ENCODE measurements at regions not wholly inside any gene's neighbourhood (a gene's known extent, or its start where the extent isn't known, plus 50 kb on each side); places are given as distances from the start of the nearest gene placed in this dataset.

DNA sequence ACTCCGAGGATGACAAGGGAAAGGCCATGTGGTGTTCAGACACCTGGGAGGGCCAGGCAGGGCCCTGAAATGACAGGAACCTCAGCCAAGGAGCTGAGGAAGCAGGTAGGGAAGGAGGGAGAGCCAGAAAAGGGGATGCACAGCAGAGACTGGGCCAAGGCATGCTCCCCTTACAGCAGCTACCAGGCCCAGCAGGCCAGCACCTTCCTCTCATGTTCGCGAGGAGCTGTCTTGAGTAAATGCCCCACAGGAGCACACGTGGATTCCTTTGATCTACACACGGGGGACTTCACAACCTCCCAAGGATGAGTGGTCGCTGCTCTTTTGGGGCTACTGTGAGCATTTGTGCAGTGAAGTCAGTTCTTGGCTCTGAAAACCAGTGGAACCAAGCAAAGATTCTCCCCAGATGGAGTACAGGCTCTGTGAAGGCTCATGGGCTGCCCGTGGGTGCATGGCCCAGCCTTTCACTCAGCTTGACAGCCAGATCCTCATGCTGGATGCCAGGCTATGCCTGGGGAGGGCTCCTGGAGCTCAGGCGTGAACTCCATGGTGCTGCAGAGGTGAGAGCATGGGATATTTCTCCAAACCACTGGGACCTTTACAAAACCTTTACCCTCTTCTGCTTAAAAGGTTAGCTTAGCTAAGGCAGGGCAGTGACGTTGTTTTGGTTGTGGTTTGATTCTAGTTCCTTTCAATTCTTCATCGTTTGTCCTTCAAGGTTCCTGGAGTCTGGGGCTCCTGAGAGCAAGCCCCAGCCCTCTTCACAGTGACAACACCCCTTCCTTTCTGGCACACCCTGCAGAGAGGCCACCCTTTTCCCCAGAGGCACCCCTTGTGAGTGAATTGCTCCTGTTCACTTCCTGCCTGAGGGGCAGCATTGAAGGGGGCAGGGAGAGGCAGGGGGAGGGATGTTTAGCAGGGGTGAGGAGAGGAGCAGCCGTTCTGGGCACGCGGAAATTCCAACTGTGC lies 74.2 kb upstream of the ZPBP start:
- TF ChIP-seq, protein P1, sequence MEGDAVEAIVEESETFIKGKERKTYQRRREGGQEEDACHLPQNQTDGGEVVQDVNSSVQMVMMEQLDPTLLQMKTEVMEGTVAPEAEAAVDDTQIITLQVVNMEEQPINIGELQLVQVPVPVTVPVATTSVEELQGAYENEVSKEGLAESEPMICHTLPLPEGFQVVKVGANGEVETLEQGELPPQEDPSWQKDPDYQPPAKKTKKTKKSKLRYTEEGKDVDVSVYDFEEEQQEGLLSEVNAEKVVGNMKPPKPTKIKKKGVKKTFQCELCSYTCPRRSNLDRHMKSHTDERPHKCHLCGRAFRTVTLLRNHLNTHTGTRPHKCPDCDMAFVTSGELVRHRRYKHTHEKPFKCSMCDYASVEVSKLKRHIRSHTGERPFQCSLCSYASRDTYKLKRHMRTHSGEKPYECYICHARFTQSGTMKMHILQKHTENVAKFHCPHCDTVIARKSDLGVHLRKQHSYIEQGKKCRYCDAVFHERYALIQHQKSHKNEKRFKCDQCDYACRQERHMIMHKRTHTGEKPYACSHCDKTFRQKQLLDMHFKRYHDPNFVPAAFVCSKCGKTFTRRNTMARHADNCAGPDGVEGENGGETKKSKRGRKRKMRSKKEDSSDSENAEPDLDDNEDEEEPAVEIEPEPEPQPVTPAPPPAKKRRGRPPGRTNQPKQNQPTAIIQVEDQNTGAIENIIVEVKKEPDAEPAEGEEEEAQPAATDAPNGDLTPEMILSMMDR (IDR thresholded peaks at IDR 0.05), result no peak
- no peak for TF ChIP-seq EZH2 (IDR thresholded peaks at IDR 0.05; ENCODE audit: borderline replicate concordance, insufficient read depth, low read depth, low read length, poor library complexity, severe bottlenecking)

Data from B cell (primary cell).